Suprapubic skin (tissue), 4 donors: ENCODE measurements at regions not wholly inside any gene's neighbourhood (a gene's known extent, or its start where the extent isn't known, plus 50 kb on each side); places are given as distances from the start of the nearest gene placed in this dataset.

ENCODE experiments used
- DNase-seq, 2 donors: peaks; one replicate each; pipeline ENCODE4 v3.0.0-alpha.2; 2019; ENCODE audit warnings: low spot score in 2 of 2
- H3K27ac ChIP-seq: fragments of 200-600 bp; sonication (generic); one replicate; pipeline ENCODE4 v1.5.1; 2019
- H3K27me3 ChIP-seq: fragments of 200-600 bp; sonication (generic); one replicate; pipeline ENCODE4 v1.5.1; 2019
- H3K36me3 ChIP-seq: fragments of 200-600 bp; sonication (generic); one replicate; pipeline ENCODE4 v1.5.1; 2019
- H3K4me1 ChIP-seq: fragments of 200-600 bp; sonication (generic); one replicate; pipeline ENCODE4 v1.5.1; 2019
- H3K4me3 ChIP-seq: fragments of 200-600 bp; sonication (generic); one replicate; pipeline ENCODE4 v1.5.1; 2019; ENCODE audit warnings: mild to moderate bottlenecking
- H3K9me3 ChIP-seq: fragments of 200-600 bp; sonication (generic); one replicate; pipeline ENCODE4 v1.5.1; 2019
- EP300 ChIP-seq: sonication (generic); formaldehyde crosslinking; IDR thresholded peaks from one replicate; pipeline ENCODE4 v1.6.1; 2017; ENCODE audit warnings: antibody characterized with exemption
- POLR2A ChIP-seq, 2 donors: fragments of 450-650 bp; IDR thresholded peaks; one replicate each; pipeline ENCODE4 v1.6.1; 2017; ENCODE audit warnings: antibody characterized with exemption in 2 of 2, mild to moderate bottlenecking in 2 of 2, moderate library complexity in 2 of 2
- POLR2AphosphoS5 ChIP-seq, 3 donors: sonication (generic); formaldehyde crosslinking; IDR thresholded peaks; one replicate each; pipeline ENCODE4 v1.6.1; 2017; ENCODE audit warnings: antibody characterized with exemption in 3 of 3
- WGBS: methylation state at CpG from one replicate; pipeline ENCODE4 v1.1.5; 2018; 5-methylcytosine and 5-hydroxymethylcytosine counted together
- TF ChIP-seq, protein P1 (sequence below), 2 donors: fragments of 200-600 bp in 1 of 2; fragments of 450-650 bp in 1 of 2; sonication (generic) in 1 of 2; IDR thresholded peaks; one replicate each; pipeline ENCODE4 v1.5.1; 2016 to 2019; ENCODE audit warnings: antibody characterized with exemption in 2 of 2, mild to moderate bottlenecking in 1 of 2, moderate library complexity in 1 of 2

DNA sequence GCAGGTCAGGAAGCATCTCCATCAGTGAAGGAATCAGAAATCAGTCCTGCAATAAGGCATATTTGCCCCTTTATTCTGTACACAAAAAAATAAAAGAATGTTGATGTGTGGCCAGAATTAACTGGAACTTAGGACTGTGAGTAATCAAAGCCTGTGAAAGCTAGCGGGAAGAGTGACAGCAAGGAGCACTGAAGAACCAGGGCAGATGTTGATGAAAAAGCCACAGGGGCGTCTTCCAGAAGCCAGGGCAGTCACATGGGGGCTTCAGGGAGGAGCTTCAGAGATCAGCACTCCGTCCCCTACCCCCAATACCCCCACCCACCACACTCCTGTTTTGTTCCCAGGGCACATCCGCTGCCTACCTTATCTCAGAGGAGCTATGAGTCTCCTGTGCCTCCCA, 502.8 kb downstream of the AJAP1 start:
- 80% methylated on average over 4 of the region's 4 CpGs for WGBS
- peaks cover 2% of the 10 kb centered on the region for H3K27me3 ChIP-seq
- DNase-seq = no peak

GRCh38 chr1:5156416-5157120, 502.2 kb downstream of the AJAP1 start:
- 46% methylated on average over 7 of the region's 7 CpGs for WGBS
- peak in 1 of 2 donors; percentile 62 for DNase-seq
- Histone ChIP-seq H3K36me3 (no peaks in the 10 kb centered on the region), H3K9me3 (no peaks in the 10 kb centered on the region), H3K27ac (no peak overlapping the region), H3K4me3 (no peak overlapping the region), H3K4me1 (no peaks in the 10 kb centered on the region), H3K27me3 (no peaks in the 10 kb centered on the region)
- no peak for TF ChIP-seq POLR2AphosphoS5 (IDR thresholded peaks at IDR 0.05)
- TF ChIP-seq EP300 = no peak
- no peak for TF ChIP-seq POLR2A (IDR thresholded peaks at IDR 0.05)
- TF ChIP-seq, protein P1, sequence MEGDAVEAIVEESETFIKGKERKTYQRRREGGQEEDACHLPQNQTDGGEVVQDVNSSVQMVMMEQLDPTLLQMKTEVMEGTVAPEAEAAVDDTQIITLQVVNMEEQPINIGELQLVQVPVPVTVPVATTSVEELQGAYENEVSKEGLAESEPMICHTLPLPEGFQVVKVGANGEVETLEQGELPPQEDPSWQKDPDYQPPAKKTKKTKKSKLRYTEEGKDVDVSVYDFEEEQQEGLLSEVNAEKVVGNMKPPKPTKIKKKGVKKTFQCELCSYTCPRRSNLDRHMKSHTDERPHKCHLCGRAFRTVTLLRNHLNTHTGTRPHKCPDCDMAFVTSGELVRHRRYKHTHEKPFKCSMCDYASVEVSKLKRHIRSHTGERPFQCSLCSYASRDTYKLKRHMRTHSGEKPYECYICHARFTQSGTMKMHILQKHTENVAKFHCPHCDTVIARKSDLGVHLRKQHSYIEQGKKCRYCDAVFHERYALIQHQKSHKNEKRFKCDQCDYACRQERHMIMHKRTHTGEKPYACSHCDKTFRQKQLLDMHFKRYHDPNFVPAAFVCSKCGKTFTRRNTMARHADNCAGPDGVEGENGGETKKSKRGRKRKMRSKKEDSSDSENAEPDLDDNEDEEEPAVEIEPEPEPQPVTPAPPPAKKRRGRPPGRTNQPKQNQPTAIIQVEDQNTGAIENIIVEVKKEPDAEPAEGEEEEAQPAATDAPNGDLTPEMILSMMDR (IDR thresholded peaks at IDR 0.05) = no peak

More for the DNA sequence above, 502.8 kb downstream of the AJAP1 start:
- Histone ChIP-seq H3K27ac (no peak overlapping the region), H3K9me3 (no peaks in the 10 kb centered on the region), H3K4me3 (no peak overlapping the region), H3K4me1 (no peaks in the 10 kb centered on the region), H3K36me3 (no peaks in the 10 kb centered on the region)
- TF ChIP-seq POLR2AphosphoS5 (IDR thresholded peaks at IDR 0.05) (no peak), POLR2A (IDR thresholded peaks at IDR 0.05) (no peak), EP300 (no peak)
- TF ChIP-seq, protein P1 (IDR thresholded peaks at IDR 0.05) = no peak

- Histone ChIP-seq H3K4me3 (no peak overlapping the region), H3K27me3 (no peaks in the 10 kb centered on the region), H3K9me3 (no peaks in the 10 kb centered on the region), H3K36me3 (no peaks in the 10 kb centered on the region), H3K27ac (no peak overlapping the region), H3K4me1 (no peaks in the 10 kb centered on the region)
- TF ChIP-seq, protein P1 (IDR thresholded peaks at IDR 0.05) = no peak
- TF ChIP-seq EP300 = no peak
- TF ChIP-seq POLR2AphosphoS5 (IDR thresholded peaks at IDR 0.05) = no peak
- TF ChIP-seq POLR2A (IDR thresholded peaks at IDR 0.05) = no peak
- 70% methylated on average over 9 of the region's 9 CpGs for WGBS
- DNase-seq = no peak
Observed at GRCh38 chr1:5151511-5151910, 497.1 kb downstream of the AJAP1 start.

GRCh38 chr1:5150191-5150590, 495.8 kb downstream of the AJAP1 start:
- no peak overlapping the region for H3K4me3 ChIP-seq
- DNase-seq = no peak
- H3K9me3 ChIP-seq = no peaks in the 10 kb centered on the region
- no peaks in the 10 kb centered on the region for H3K4me1 ChIP-seq
- H3K27me3 ChIP-seq = peaks cover 13% of the 10 kb centered on the region
- no peak overlapping the region for H3K27ac ChIP-seq
- TF ChIP-seq POLR2AphosphoS5 (IDR thresholded peaks at IDR 0.05) (no peak), POLR2A (IDR thresholded peaks at IDR 0.05) (no peak), EP300 (no peak)
- TF ChIP-seq, protein P1 (IDR thresholded peaks at IDR 0.05) = no peak
- no peaks in the 10 kb centered on the region for H3K36me3 ChIP-seq
- WGBS = 60% methylated on average over 2 of the region's 2 CpGs

DNA sequence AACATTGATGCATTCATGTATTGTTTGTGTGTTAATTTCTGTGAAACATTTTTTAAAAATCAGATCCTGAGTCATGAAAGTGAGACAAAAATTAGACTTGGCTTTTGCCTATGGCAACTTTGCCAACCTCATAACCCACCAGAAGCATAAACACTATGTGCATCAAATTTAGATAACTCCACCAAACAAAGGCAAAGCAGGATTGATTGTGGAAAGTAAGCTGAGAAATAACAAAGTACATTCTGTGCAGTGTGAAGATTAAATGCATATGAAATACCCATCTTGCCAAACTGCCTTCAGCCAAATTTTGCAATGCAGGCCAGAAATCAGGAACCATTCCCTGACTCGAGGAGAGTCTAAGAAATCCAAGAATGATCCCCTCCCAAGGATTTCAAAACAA, 493.4 kb downstream of the AJAP1 start:
- Histone ChIP-seq H3K27me3 (peaks cover 34% of the 10 kb centered on the region), H3K36me3 (no peaks in the 10 kb centered on the region), H3K4me3 (no peak overlapping the region), H3K4me1 (no peaks in the 10 kb centered on the region), H3K27ac (no peak overlapping the region), H3K9me3 (no peaks in the 10 kb centered on the region)
- no peak for DNase-seq
- TF ChIP-seq, protein P1 (IDR thresholded peaks at IDR 0.05) = no peak
- TF ChIP-seq POLR2A (IDR thresholded peaks at IDR 0.05) (no peak), EP300 (no peak), POLR2AphosphoS5 (IDR thresholded peaks at IDR 0.05) (no peak)
- WGBS = 25% methylated on average over 1 of the region's 1 CpG
